DMS 273 treated with DMSO at 0.1 percent for 48 hours (cell line): ENCODE measurements at regions not wholly inside any gene's neighbourhood (a gene's known extent, or its start where the extent isn't known, plus 50 kb on each side); places are given as distances from the start of the nearest gene placed in this dataset.

ENCODE experiments used
- DNase-seq: peaks from one replicate; lab custom pipeline; 2025; lab: John Stamatoyannopoulos, UW

GRCh38 chrX:42619068-42619467 is 158.9 kb downstream of the PPP1R2C start:
- no peak for DNase-seq

- DNase-seq = no peak
These were observed 161.0 kb downstream of the PPP1R2C start for GRCh38 chrX:42616981-42617380.

DNA sequence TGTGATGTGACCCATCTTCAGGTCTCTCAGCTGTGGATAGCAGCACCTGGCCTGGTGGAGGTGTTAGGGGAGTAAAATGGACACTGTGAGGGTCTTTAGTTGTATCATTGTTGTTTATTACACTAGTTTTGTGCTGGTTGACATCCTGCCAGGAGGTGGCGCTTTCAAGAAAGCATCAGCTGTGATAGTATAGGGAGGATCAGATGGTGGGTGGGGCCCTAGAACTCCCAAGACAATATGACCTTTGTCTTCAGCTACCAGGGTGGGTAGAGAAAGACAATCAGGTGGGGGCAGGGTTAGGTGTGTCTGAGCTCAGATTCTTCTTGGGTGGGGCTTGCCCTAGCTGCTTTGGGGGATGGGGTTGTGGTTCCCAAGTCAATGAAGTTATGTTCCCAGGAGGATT is 162.8 kb downstream of the PPP1R2C start:
- no peak for DNase-seq

DNA sequence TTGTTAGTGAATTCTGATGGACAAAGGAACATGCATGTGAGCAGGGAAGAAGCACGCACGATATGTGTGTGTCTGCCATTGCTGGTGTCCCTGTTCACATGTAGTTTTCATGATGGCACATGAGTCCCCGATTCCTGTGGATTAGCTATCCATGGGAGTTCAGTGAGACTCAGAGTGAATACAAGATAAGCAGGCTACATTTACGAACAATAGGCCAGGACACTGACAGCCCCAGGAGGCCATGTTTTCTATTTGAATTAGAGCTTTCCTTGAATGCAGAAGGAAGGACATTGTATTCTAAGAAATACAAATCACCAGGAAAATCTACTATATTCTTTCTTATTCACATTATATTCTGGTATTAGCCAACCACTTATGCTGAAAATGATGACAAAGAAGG is 171.4 kb downstream of the PPP1R2C start:
- DNase-seq = no peak

- no peak for DNase-seq
These were observed 173.7 kb downstream of the PPP1R2C start for GRCh38 chrX:42604302-42604701.

DNA sequence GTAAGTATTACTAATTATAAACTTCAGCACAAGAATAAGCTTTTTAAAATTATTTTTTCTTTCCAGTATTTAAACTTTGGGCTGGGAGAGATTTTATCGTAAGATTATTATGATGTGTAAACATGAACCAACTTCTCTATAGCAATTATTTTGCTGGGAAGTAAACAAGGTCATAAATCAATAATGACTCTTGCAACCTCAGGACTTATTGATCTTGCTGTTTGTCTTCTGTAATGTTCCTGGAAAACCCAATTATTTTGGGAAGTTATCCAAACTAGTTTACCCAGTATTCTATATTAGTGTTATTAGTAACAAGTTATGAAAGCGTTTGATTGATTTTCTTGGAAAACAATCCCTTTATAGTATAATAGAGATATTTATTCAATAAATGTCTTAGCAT is 174.9 kb downstream of the PPP1R2C start:
- no peak for DNase-seq

DNA sequence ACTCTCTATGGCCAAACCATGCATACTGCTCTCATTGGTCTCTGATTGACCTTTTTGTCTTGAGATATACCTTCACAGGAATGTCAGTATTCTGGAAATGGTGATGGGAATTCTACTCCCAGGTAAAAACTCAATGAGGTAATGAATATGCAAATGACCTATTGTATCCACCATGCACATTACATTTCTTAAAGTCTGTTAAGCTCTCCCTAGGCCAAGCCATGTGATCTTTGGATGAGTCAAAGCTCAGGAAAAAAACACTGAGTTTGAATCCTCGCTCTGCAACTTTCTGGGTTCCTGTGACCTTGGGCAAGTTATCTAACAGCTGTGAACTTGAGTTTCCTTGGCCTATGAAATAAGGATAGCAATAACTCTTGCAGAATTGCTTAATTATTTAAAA is 175.4 kb downstream of the PPP1R2C start:
- no peak for DNase-seq

DNA sequence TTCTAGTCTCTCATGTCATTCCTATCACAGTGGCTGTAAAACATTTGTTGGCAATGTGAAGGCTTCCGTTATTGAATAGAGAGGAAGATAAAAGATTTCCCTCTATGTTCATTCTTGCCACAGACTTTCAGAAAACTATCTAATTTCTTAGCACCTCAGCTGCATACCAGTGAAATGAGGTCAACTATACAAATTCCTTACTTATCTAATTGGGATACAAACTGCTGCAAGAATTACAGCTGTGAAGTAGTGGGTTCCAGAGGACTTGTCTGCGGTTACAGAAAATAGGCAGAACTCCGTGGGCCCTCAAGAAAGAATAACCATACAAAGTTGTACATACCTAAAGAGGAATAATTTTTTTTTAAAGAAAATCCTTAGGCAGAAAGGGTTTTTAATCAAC is 175.8 kb downstream of the PPP1R2C start:
- DNase-seq = no peak

- no peak for DNase-seq
These were observed 180.5 kb downstream of the PPP1R2C start for GRCh38 chrX:42597481-42597880.

DNA sequence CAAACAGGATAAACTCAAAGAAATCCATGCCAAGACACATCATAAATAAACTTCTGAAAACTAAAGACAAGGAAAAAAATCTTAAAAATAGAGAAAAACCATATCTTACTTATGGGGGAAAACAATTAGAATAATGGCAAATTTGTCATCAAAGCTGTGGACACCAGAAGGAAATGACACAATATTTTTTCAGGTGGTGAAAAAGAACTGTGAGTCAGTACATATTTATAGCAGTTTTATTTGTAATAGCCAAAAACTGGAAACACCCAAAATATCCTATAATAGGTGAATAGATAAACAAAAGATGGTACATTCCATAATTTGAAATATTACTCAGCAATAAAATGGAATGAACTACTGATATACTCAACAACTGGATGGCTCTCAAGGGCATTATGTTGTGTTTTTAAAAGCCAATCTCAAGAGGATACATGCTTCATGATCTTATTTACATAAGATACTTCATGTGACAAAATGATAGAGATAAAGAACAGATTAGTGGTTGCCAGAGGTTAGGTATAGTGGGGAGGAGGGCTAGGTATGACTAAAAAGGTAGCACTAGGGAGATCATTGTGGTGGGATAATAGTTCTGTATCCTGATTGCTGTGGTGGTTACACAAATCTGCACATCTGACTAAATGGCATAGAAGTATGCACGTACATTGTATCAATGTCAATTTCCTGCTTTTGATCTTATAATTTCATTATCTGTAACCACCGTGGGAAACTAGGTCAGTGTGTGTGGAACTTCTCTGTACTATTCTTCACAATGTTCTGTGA is 191.9 kb downstream of the PPP1R2C start:
- no peak for DNase-seq

DNA sequence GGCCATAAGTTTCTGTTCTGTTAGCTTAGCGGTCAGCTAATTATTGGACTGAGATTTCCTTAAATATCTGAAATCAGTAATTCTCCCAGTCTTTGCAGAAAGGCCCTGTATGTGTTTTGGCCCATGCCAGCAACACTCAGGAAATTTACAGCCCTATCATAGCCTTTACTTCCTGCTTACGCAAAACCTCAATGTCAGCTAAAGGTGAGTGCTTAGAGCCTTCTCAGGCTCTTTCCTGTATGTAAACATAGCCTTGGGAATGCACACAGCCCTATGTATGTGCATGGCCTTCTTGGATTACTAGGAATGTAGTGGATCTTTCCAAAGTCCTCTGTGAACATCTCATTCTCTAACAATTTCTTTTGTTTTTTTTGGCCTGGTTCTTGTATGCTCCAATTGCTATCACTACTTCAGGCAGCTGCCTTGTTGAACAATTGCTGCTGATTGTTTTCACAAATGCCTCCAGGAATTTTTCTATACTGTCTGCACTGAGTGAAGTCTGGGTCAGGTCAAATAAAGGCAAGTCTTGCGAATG is 200.0 kb downstream of the PPP1R2C start:
- no peak for DNase-seq

- no peak for DNase-seq
These were observed 210.7 kb downstream of the PPP1R2C start for GRCh38 chrX:42567268-42567667.

DNA sequence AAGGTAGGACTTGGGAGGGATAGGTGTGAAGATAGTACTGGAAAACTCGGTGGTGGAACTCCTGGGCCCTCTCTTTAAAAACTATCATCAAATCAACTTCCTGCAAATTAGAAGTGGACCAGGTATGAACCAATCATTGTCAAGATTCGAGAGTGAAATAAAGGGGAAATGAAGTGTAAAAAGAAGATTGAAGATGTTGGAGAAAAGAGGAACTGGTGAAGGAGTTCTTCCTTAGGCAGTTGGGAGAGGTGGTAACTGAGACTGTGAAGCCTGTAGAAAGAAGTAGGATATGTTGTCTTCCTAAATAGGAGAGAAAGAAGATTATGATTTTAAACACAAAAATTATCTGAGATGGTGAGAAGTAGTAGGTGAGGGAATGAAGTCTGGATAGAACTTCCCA is 212.2 kb downstream of the PPP1R2C start:
- DNase-seq = no peak

GRCh38 chrX:42546800-42547199 is 231.2 kb downstream of the PPP1R2C start:
- no peak for DNase-seq

DNA sequence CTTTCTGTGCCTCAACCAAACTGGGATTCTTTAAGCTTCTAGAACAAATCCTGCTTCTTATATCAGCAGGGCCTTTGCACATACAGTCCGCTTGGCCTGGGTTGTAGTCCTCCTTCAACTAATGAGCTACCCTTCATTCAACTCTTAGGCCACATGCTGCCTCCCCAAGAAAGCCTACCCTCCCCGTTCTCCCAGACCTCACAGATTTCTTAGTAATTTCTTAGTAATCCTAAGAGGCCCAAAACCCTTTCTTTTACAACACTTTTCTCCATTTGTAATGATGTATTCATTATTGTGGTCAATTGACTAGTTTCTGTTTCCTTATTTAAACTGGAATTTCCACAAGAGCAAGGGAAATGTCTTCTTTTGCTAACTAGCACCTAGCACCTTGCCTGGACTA is 233.1 kb downstream of the PPP1R2C start:
- no peak for DNase-seq

DNA sequence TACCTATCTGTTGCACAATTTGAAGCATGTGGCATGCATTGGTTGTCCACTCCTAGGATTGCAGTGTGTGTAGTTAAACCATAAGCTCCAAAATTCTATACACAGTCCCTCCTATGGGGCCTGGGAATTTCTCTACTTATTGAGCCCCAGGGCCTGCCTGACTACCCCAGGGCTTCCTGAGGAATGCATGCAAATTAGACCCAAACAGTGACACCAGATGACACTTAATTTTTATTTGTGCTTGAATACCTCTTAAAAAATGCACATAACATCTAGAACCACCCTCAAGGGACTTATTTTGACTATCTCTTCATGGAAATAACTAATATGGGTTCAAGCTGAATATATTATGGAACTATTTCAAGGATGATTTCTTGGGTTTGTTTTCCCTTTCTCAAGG is 236.4 kb downstream of the PPP1R2C start:
- DNase-seq = no peak

DNA sequence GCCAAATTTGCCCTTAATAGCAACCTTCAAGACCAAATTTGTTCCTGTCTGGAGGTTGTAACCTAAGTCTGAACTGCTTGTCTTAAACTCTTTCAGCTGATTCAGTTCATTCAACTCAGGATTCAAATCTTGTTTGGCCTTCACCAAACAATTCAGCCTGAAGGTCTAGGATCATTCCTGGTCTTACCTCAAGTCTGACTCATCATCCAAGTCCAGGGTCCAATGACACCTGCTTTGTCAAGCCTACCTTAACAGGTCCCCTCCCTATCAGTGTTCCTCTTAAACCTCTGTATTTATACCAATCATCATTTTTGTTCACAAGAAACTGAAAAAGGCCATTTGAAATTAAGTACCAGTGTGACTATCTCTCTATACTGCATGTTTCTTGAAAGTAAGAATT is 237.8 kb downstream of the PPP1R2C start:
- no peak for DNase-seq

- DNase-seq = no peak
These were observed 239.6 kb downstream of the PPP1R2C start for GRCh38 chrX:42538405-42538804.

- DNase-seq = no peak
These were observed 241.7 kb downstream of the PPP1R2C start for GRCh38 chrX:42536286-42536685.

GRCh38 chrX:42535233-42535632 is 242.7 kb downstream of the PPP1R2C start:
- DNase-seq = no peak

GRCh38 chrX:42533761-42534160 is 244.2 kb downstream of the PPP1R2C start:
- DNase-seq = no peak

- DNase-seq = no peak
These were observed 246.5 kb downstream of the PPP1R2C start for GRCh38 chrX:42531441-42531840.

- DNase-seq = no peak
These were observed 247.9 kb downstream of the PPP1R2C start for GRCh38 chrX:42530027-42530426.

- DNase-seq = no peak
These were observed 253.6 kb downstream of the PPP1R2C start for GRCh38 chrX:42524379-42524778.
